ENCODE measurements at regions not wholly inside any gene's neighbourhood (a gene's known extent, or its start where the extent isn't known, plus 50 kb on each side); places are given as distances from the start of the nearest gene placed in this dataset.

GRCh38 chr6:119510246-119510645 lies 160.7 kb upstream of the MAN1A1 start:
- Histone ChIP-seq H2BK5ac (ENCODE audit: low read depth, low read length) (no peak overlapping the region), H2BK120ac (replicated peaks; ENCODE audit: low read depth, low read length) (no peak overlapping the region), H2BK12ac (ENCODE audit: low read depth, low read length) (no peak overlapping the region), H3K9ac (replicated peaks in 1 of 4; ENCODE audit: extremely low read depth in 1 of 4, low read depth in 3 of 4, low read length in 3 of 4) (no peak overlapping the region), H2BK20ac (ENCODE audit: low read length) (no peak overlapping the region), H3K56ac (replicated peaks; ENCODE audit: insufficient read length, low read depth, low read length) (no peak overlapping the region), H3K23ac (ENCODE audit: insufficient read length) (no peak overlapping the region), H2BK15ac (ENCODE audit: low read length) (no peak overlapping the region), H3K18ac (ENCODE audit: extremely low read depth, low read length) (no peak overlapping the region), H2AK5ac (ENCODE audit: low read depth, low read length) (no peak overlapping the region), H3K4me3 (ENCODE audit: extremely low read depth in 1 of 4, insufficient read depth in 2 of 4, low read depth in 3 of 4, low read length in 4 of 4) (no peak overlapping the region), H3K27me3 (replicated peaks in 1 of 4; ENCODE audit: control insufficient read depth in 3 of 4, extremely low read depth in 1 of 4, insufficient read depth in 3 of 4, low read length in 3 of 4) (no peaks in the 10 kb centered on the region), H2AFZ (ENCODE audit: low read length) (no peak overlapping the region), H3K4me2 (ENCODE audit: insufficient read depth in 1 of 2, low read depth in 2 of 2, low read length in 2 of 2) (no peak overlapping the region), H3K79me1 (ENCODE audit: low read depth, low read length) (no peaks in the 10 kb centered on the region), H3K36me3 (ENCODE audit: control insufficient read depth in 2 of 4, insufficient read depth in 4 of 4, low read length in 3 of 4) (no peaks in the 10 kb centered on the region), H4K91ac (replicated peaks; ENCODE audit: insufficient read length, low read length) (no peak overlapping the region), H3K23me2 (ENCODE audit: low read depth, low read length) (no peaks in the 10 kb centered on the region), H4K8ac (ENCODE audit: extremely low read depth, insufficient read depth, low read length) (no peak overlapping the region), H3K79me2 (ENCODE audit: control insufficient read depth in 1 of 2, insufficient read depth in 2 of 2, low read length in 2 of 2) (no peaks in the 10 kb centered on the region), H3K9me3 (ENCODE audit: insufficient read depth in 2 of 2, low read depth in 1 of 2, low read length in 1 of 2) (no peaks in the 10 kb centered on the region), H4K20me1 (replicated peaks in 1 of 2; ENCODE audit: control insufficient read depth in 1 of 2, insufficient read depth in 2 of 2, low read length in 2 of 2) (no peaks in the 10 kb centered on the region), H3K4me1 (replicated peaks in 1 of 4; ENCODE audit: control insufficient read depth in 3 of 4, insufficient read depth in 4 of 4, low read length in 3 of 4) (peaks cover 0 to 2% (median 0%) of the 10 kb centered on the region in 4 experiments; a peak in 2 of 7 replicates), H4K5ac (ENCODE audit: insufficient read length, low read depth, low read length) (no peak overlapping the region), H3K4ac (replicated peaks; ENCODE audit: insufficient read length, low read depth, low read length) (no peak overlapping the region), H3K27ac (ENCODE audit: low read depth, low read length) (no peak overlapping the region), H3K14ac (ENCODE audit: insufficient read length) (no peak overlapping the region)
- ChIA-PET CTCF (ENCODE audit: partially characterized antibody) (interaction anchor here (0.8 kb wide), 1 partner anchor 35 kb away, joined by 3 read pairs; no protein-coding TSS in a partner anchor), POLR2A (ENCODE audit: partially characterized antibody) (no interaction called here)
- no peak for DNase-seq (ENCODE audit: low read depth in 1 of 2, low spot score in 2 of 2)
- 90% methylated on average over 2 of the region's 2 CpGs; no CpG with 5 or more reads in 1 of the 2 experiments for WGBS, 2 experiments (ENCODE audit: extremely low coverage in 1 of 2, insufficient coverage in 1 of 2, insufficient read length in 1 of 2, insufficient replicate concordance in 2 of 2, low coverage in 1 of 2, low lambda C conversion rate in 2 of 2, missing lambda C conversion rate in 1 of 2)
- TF ChIP-seq MAFK (IDR thresholded peaks at IDR 0.05; ENCODE audit: low read depth, low read length) (no peak), EGR1 (IDR thresholded peaks at IDR 0.05; ENCODE audit: borderline replicate concordance, low read depth, low read length) (no peak), TAF1 (IDR thresholded peaks at IDR 0.05; ENCODE audit: low read depth, low read length) (no peak), CEBPB (IDR thresholded peaks at IDR 0.05; ENCODE audit: low read depth, low read length) (no peak), CHD2 (IDR thresholded peaks at IDR 0.05; ENCODE audit: low read length) (no peak), PHF8 (conservative IDR thresholded peaks at IDR 0.05; ENCODE audit: low read depth, low read length) (no peak), SP1 (IDR thresholded peaks at IDR 0.05; ENCODE audit: low read depth, low read length) (no peak), KDM5A (IDR thresholded peaks at IDR 0.05; ENCODE audit: low read length) (no peak)
- no peak for FAIRE-seq
